Neuronal stem cell (in vitro differentiated cells): ENCODE measurements at regions not wholly inside any gene's neighbourhood (a gene's known extent, or its start where the extent isn't known, plus 50 kb on each side); places are given as distances from the start of the nearest gene placed in this dataset.

ENCODE experiments used
- DNase-seq: peaks from one replicate; pipeline ENCODE4 v3.0.0-alpha.2; 2013; ENCODE audit warnings: low spot score
- H2AFZ ChIP-seq: one replicate; pipeline ENCODE4 v1.6.1; 2013; ENCODE audit warnings: mild to moderate bottlenecking, low read length, inconsistent platforms
- H2AK5ac ChIP-seq: 2 replicates; pipeline ENCODE4 v1.6.1; 2013; ENCODE audit warnings: low read depth, mild to moderate bottlenecking, inconsistent platforms, low read length, moderate library complexity, mixed read lengths
- H2BK120ac ChIP-seq: 2 replicates; pipeline ENCODE4 v1.6.1; 2013; ENCODE audit warnings: low read depth, mild to moderate bottlenecking, inconsistent platforms, low read length, moderate library complexity, mixed read lengths
- H2BK12ac ChIP-seq: one replicate; pipeline ENCODE4 v1.6.1; 2013; ENCODE audit warnings: low read length, inconsistent platforms
- H2BK15ac ChIP-seq: 2 replicates; pipeline ENCODE4 v1.6.1; 2013; ENCODE audit warnings: mild to moderate bottlenecking, low read length, inconsistent platforms, mixed read lengths
- H2BK5ac ChIP-seq: one replicate; pipeline ENCODE4 v1.6.1; 2013; ENCODE audit warnings: inconsistent platforms, mild to moderate bottlenecking, low read length, moderate library complexity
- H3K14ac ChIP-seq: one replicate; pipeline ENCODE4 v1.6.1; 2013; ENCODE audit warnings: low read length, inconsistent platforms
- H3K18ac ChIP-seq: 2 replicates; pipeline ENCODE4 v1.6.1; 2013; ENCODE audit warnings: low read length, inconsistent platforms
- H3K23ac ChIP-seq: 2 replicates; pipeline ENCODE4 v1.6.1; 2013; ENCODE audit warnings: low read depth, mild to moderate bottlenecking, mixed read lengths, low read length, inconsistent platforms; ENCODE audit not compliant: poor library complexity
- H3K27ac ChIP-seq: replicated peaks from 3 replicates; pipeline ENCODE4 v1.5.1; 2013; ENCODE audit warnings: low read length, inconsistent platforms
- H3K27me3 ChIP-seq, 3 experiments: 2 replicates each; pipeline ENCODE4 v1.6.1; 2013; ENCODE audit warnings: low read length in 3 of 3, mild to moderate bottlenecking in 2 of 3, inconsistent platforms in 1 of 3, low read depth in 1 of 3, mixed read lengths in 1 of 3, moderate library complexity in 1 of 3; ENCODE audit not compliant: control insufficient read depth in 3 of 3, insufficient read depth in 3 of 3
- H3K36me3 ChIP-seq, 2 donors: replicated peaks in 1 of 2; 2 replicates each; pipeline ENCODE4 v1.6.1; 2013; ENCODE audit warnings: low read length in 2 of 2; ENCODE audit not compliant: control insufficient read depth in 2 of 2, insufficient read depth in 2 of 2
- H3K4ac ChIP-seq: 2 replicates; pipeline ENCODE4 v1.6.1; 2013; ENCODE audit warnings: inconsistent platforms, mild to moderate bottlenecking, low read length, moderate library complexity
- H3K4me1 ChIP-seq, 2 donors: 1 replicate in 1 of 2; 2 replicates in 1 of 2; pipeline ENCODE4 v1.6.1; 2013; ENCODE audit warnings: low read length in 2 of 2, low read depth in 1 of 2; ENCODE audit not compliant: control insufficient read depth in 2 of 2, insufficient read depth in 1 of 2
- H3K4me2 ChIP-seq: one replicate; pipeline ENCODE4 v1.6.1; 2013; ENCODE audit warnings: mild to moderate bottlenecking, low read length, inconsistent platforms; ENCODE audit not compliant: insufficient read depth, poor library complexity, severe bottlenecking
- H3K4me3 ChIP-seq, 2 donors: 2 replicates each; pipeline ENCODE4 v1.5.1; 2013; ENCODE audit warnings: low read length in 2 of 2, mild to moderate bottlenecking in 2 of 2, inconsistent platforms in 1 of 2, moderate library complexity in 1 of 2
- H3K79me1 ChIP-seq: one replicate; pipeline ENCODE4 v1.6.1; 2013; ENCODE audit warnings: low read depth, mild to moderate bottlenecking, inconsistent platforms, low read length, moderate library complexity
- H3K9ac ChIP-seq: one replicate; pipeline ENCODE4 v1.6.1; 2013; ENCODE audit warnings: mild to moderate bottlenecking, low read depth, low read length, inconsistent platforms; ENCODE audit not compliant: poor library complexity
- H3K9me3 ChIP-seq, 2 donors: replicated peaks in 1 of 2; 2 replicates each; pipeline versions ENCODE3 to v1.6.1; 2013; ENCODE audit warnings: low read length in 2 of 2, mild to moderate bottlenecking in 2 of 2, inconsistent platforms in 1 of 2, low read depth in 1 of 2, mixed read lengths in 1 of 2, moderate library complexity in 1 of 2; ENCODE audit not compliant: control insufficient read depth in 2 of 2, insufficient read depth in 1 of 2
- H4K8ac ChIP-seq: one replicate; pipeline ENCODE4 v1.6.1; 2013; ENCODE audit warnings: low read depth, mild to moderate bottlenecking, inconsistent platforms, low read length, moderate library complexity
- H4K91ac ChIP-seq: one replicate; pipeline ENCODE4 v1.6.1; 2013; ENCODE audit warnings: low read length, low read depth, mild to moderate bottlenecking, inconsistent platforms; ENCODE audit not compliant: poor library complexity
- WGBS, 2 donors: extraction: QIAGEN DNeasy Blood & Tissue Kit; methylation state at CpG; one replicate each; pipeline ENCODE4 v1.1.7; 2013; ENCODE audit warnings: missing lambda C conversion rate in 2 of 2, mixed read lengths in 1 of 2; ENCODE audit not compliant: insufficient read length in 2 of 2, insufficient replicate concordance in 1 of 2; ENCODE audit errors: extremely low coverage in 2 of 2; 5-methylcytosine and 5-hydroxymethylcytosine counted together

- Histone ChIP-seq H2BK12ac (no peak overlapping the region), H3K79me1 (no peaks in the 10 kb centered on the region), H2BK120ac (no peak overlapping the region), H3K27ac (no peak overlapping the region), H3K9ac (no peak overlapping the region), H3K23ac (no peak overlapping the region), H2AK5ac (no peak overlapping the region), H2BK15ac (no peak overlapping the region), H4K8ac (no peak overlapping the region), H3K18ac (no peak overlapping the region), H2BK5ac (no peak overlapping the region), H3K4me3 (no peak overlapping the region), H3K4me1 (no peaks in the 10 kb centered on the region), H2AFZ (no peak overlapping the region), H3K27me3 (no peaks in the 10 kb centered on the region), H3K36me3 (no peaks in the 10 kb centered on the region), H3K9me3 (peaks cover 0 to 4% of the 10 kb centered on the region in 2 donors), H3K4me2 (no peak overlapping the region), H3K14ac (no peak overlapping the region), H4K91ac (no peak overlapping the region), H3K4ac (no peak overlapping the region)
- no peak for DNase-seq
- WGBS, 2 donors: no CpG with 5 or more reads among the region's 1 CpG
Measured at GRCh38 chr16:65938083-65938482, 428.4 kb upstream of the CDH5 start.

GRCh38 chr16:65937455-65937854 lies 429.0 kb upstream of the CDH5 start:
- Histone ChIP-seq H2AFZ (no peak overlapping the region), H3K4ac (no peak overlapping the region), H3K4me3 (no peak overlapping the region), H3K27me3 (no peaks in the 10 kb centered on the region), H4K8ac (no peak overlapping the region), H2BK12ac (no peak overlapping the region), H3K79me1 (no peaks in the 10 kb centered on the region), H2BK120ac (no peak overlapping the region), H4K91ac (no peak overlapping the region), H2BK5ac (no peak overlapping the region), H3K36me3 (no peaks in the 10 kb centered on the region), H3K18ac (no peak overlapping the region), H3K14ac (no peak overlapping the region), H3K9me3 (peaks cover 0 to 4% of the 10 kb centered on the region in 2 donors), H2AK5ac (no peak overlapping the region), H3K4me2 (no peak overlapping the region), H3K4me1 (no peaks in the 10 kb centered on the region), H3K27ac (no peak overlapping the region), H3K9ac (no peak overlapping the region), H3K23ac (no peak overlapping the region), H2BK15ac (no peak overlapping the region)
- DNase-seq: no peak
- no CpG with 5 or more reads among the region's 1 CpG for WGBS, 2 donors

- no peak overlapping the region for H2AK5ac ChIP-seq
- no peak overlapping the region for H2AFZ ChIP-seq
- peaks cover 0 to 4% of the 10 kb centered on the region in 2 donors for H3K9me3 ChIP-seq
Measured at GRCh38 chr16:65936096-65936495, 430.4 kb upstream of the CDH5 start.

GRCh38 chr16:65934443-65934842 lies 432.0 kb upstream of the CDH5 start:
- H3K36me3 ChIP-seq: no peaks in the 10 kb centered on the region
- no peak overlapping the region for H3K23ac ChIP-seq
- H3K4ac ChIP-seq: no peak overlapping the region
- H3K4me3 ChIP-seq: no peak overlapping the region
- H2BK15ac ChIP-seq: no peak overlapping the region
- no peak overlapping the region for H3K14ac ChIP-seq
- H2BK120ac ChIP-seq: no peak overlapping the region
- WGBS, 2 donors: no CpG with 5 or more reads among the region's 3 CpGs
- H2AFZ ChIP-seq: no peak overlapping the region
- DNase-seq: no peak
- no peak overlapping the region for H2BK12ac ChIP-seq
- H3K9me3 ChIP-seq: peaks cover 0 to 4% of the 10 kb centered on the region in 2 donors
- H3K9ac ChIP-seq: no peak overlapping the region
- H3K79me1 ChIP-seq: no peaks in the 10 kb centered on the region
- H2AK5ac ChIP-seq: no peak overlapping the region
- H3K18ac ChIP-seq: no peak overlapping the region
- H4K8ac ChIP-seq: no peak overlapping the region
- H3K27me3 ChIP-seq: no peaks in the 10 kb centered on the region
- no peak overlapping the region for H3K4me2 ChIP-seq
- no peaks in the 10 kb centered on the region for H3K4me1 ChIP-seq
- H3K27ac ChIP-seq: no peak overlapping the region
- no peak overlapping the region for H4K91ac ChIP-seq
- H2BK5ac ChIP-seq: no peak overlapping the region

More at GRCh38 chr16:65936096-65936495, 430.4 kb upstream of the CDH5 start:
- no peak overlapping the region for H2BK12ac ChIP-seq
- no peak overlapping the region for H3K23ac ChIP-seq
- H3K18ac ChIP-seq: no peak overlapping the region
- H3K9ac ChIP-seq: no peak overlapping the region
- no peak overlapping the region for H3K27ac ChIP-seq
- whole genome bisulfite sequencing, 2 donors: no CpG with 5 or more reads among the region's 2 CpGs
- no peaks in the 10 kb centered on the region for H3K27me3 ChIP-seq
- H4K8ac ChIP-seq: no peak overlapping the region
- H3K14ac ChIP-seq: no peak overlapping the region
- DNase-seq: no peak
- H2BK15ac ChIP-seq: no peak overlapping the region
- no peaks in the 10 kb centered on the region for H3K4me1 ChIP-seq
- H3K4me3 ChIP-seq: no peak overlapping the region
- H3K36me3 ChIP-seq: no peaks in the 10 kb centered on the region
- H2BK120ac ChIP-seq: no peak overlapping the region
- no peak overlapping the region for H2BK5ac ChIP-seq
- H3K4me2 ChIP-seq: no peak overlapping the region
- H4K91ac ChIP-seq: no peak overlapping the region
- no peak overlapping the region for H3K4ac ChIP-seq
- no peaks in the 10 kb centered on the region for H3K79me1 ChIP-seq
